MM.1S (cell line): ENCODE measurements at regions not wholly inside any gene's neighbourhood (a gene's known extent, or its start where the extent isn't known, plus 50 kb on each side); places are given as distances from the start of the nearest gene placed in this dataset.

Experiments
- CTCF ChIP-seq: fragments of 300-600 bp; sonication (generic); IDR thresholded peaks from 2 replicates; pipeline ENCODE4 v1.5.1; 2016; ENCODE audit warnings: antibody characterized with exemption, low read length, mixed read lengths
- EZH2 ChIP-seq: fragments of 300-600 bp; sonication (generic); optimal IDR thresholded peaks from 2 replicates; pipeline ENCODE3; 2017; ENCODE audit warnings: low read depth, mild to moderate bottlenecking, antibody characterized with exemption, low read length, mixed read lengths

DNA sequence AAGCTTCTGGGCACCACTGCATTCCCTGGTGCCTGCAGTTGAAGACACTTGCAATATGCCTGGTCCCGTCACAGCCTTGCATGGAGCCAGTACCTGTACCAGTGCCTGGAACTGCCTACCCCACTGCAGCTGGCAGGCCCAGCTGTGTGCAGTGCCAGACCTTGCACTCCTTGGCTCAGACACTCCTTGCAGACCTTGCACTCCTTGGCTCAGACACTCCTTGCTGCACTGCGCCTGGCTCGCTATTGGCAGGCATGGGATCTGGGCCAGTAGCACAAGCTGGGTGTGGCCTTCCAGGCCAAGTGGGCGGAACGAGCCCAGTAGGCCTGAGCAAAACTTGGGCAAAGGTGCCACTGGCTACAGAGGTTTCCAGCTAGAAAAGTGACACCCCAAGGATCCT, 1189.1 kb downstream of the GRIK2 start:
- TF ChIP-seq CTCF = no peak
- TF ChIP-seq EZH2 = no peak
